ENCODE measurements at regions not wholly inside any gene's neighbourhood (a gene's known extent, or its start where the extent isn't known, plus 50 kb on each side); places are given as distances from the start of the nearest gene placed in this dataset.

GRCh38 chr1:163410073-163410999 lies 88.6 kb downstream of the NUF2 start:
- Histone ChIP-seq H4K91ac (ENCODE audit: insufficient read depth, low read depth, low read length) (no peak overlapping the region), H3K36me3 (ENCODE audit: control insufficient read depth, insufficient read depth, low read length) (no peaks in the 10 kb centered on the region), H2BK15ac (ENCODE audit: low read depth, low read length) (no peak overlapping the region), H4K8ac (ENCODE audit: low read depth in 2 of 2, low read length in 2 of 2) (no peak overlapping the region), H3K56ac (ENCODE audit: extremely low read depth, insufficient read depth, low read length) (no peak overlapping the region), H3K9me1 (ENCODE audit: insufficient read depth, low read length) (no peaks in the 10 kb centered on the region), H2BK20ac (ENCODE audit: low read depth, low read length) (no peak overlapping the region), H3K79me1 (ENCODE audit: low read depth in 1 of 2, low read length in 2 of 2) (no peaks in the 10 kb centered on the region), H3K18ac (ENCODE audit: low read depth, low read length) (no peak overlapping the region), H3K4me3 (ENCODE audit: insufficient read depth, low read depth, low read length) (no peak overlapping the region), H3K27me3 (ENCODE audit: control insufficient read depth, insufficient read depth, low read length) (peaks cover 5% of the 10 kb centered on the region), H2BK5ac (ENCODE audit: low read depth, low read length, poor library complexity, severe bottlenecking) (no peak overlapping the region), H2BK120ac (ENCODE audit: low read depth, low read length) (no peak overlapping the region), H3K23ac (ENCODE audit: low read depth, low read length) (no peak overlapping the region), H2AK9ac (replicated peaks; ENCODE audit: low read depth, low read length, poor library complexity) (no peak overlapping the region), H3K4me2 (ENCODE audit: low read depth, low read length) (no peak overlapping the region), H3K4ac (ENCODE audit: low read depth, low read length) (no peak overlapping the region), H3K9me3 (ENCODE audit: control insufficient read depth, insufficient read depth, low read length) (no peaks in the 10 kb centered on the region), H3K4me1 (ENCODE audit: control insufficient read depth, insufficient read depth, low read length) (no peaks in the 10 kb centered on the region), H2AK5ac (ENCODE audit: low read depth, low read length) (no peak overlapping the region), H2AFZ (replicated peaks; ENCODE audit: low read length, poor library complexity) (no peak overlapping the region), H4K20me1 (ENCODE audit: insufficient read depth, low read length) (no peaks in the 10 kb centered on the region), H4K5ac (ENCODE audit: low read depth, low read length) (no peak overlapping the region), H3K9ac (ENCODE audit: low read depth, low read length) (no peak overlapping the region), H3K27ac (ENCODE audit: insufficient read depth, low read length) (no peak overlapping the region), H3K14ac (replicated peaks; ENCODE audit: low read depth, low read length) (no peak overlapping the region)
- ChIA-PET POLR2A (ENCODE audit: unreplicated experiment) (no interaction called here), CTCF (interaction anchor here (0.6 to 0.7 kb wide), 4 partner anchors 18 to 1659 kb away, joined by 3 read pairs; no protein-coding TSS in a partner anchor)
- peak; percentile 75 for TF ChIP-seq CTCF (conservative IDR thresholded peaks at IDR 0.05; ENCODE audit: low read depth, low read length)
- TF ChIP-seq CHD1 (IDR thresholded peaks at IDR 0.05; ENCODE audit: low read depth, low read length): no peak
- TF ChIP-seq SMC3 (IDR thresholded peaks at IDR 0.05; ENCODE audit: low read depth, low read length): peak; percentile 39
- peak; percentile 72 for TF ChIP-seq RAD21 (IDR thresholded peaks at IDR 0.05; ENCODE audit: low read length)
- WGBS, 2 experiments (ENCODE audit: extremely low coverage in 2 of 2, insufficient read length in 1 of 2): 13% methylated on average over 3 of the region's 10 CpGs; no CpG with 5 or more reads in 1 of the 2 experiments
- DNase-seq (peak; percentile 56), ATAC-seq (ENCODE audit: low read depth) (peak; percentile 81)
- dilution Hi-C loops (cut with HindIII; ENCODE audit: low sequenced_read_pairs, unreplicated experiment) (no loop called here), intact Hi-C loops (cut with micrococcal nuclease) (loop anchor here (1.0 to 10.0 kb wide), 5 partner anchors 118 to 1663 kb away; no protein-coding TSS in a partner anchor), in situ Hi-C loops (cut with MboI; ENCODE audit: low sequenced_read_pairs) (loop anchor here (25.0 kb wide), 1 partner anchor 1652 kb away; no protein-coding TSS in a partner anchor)
- BruUV-seq (replicated peaks): no TSS peak

All from IMR-90 (cell line).